ENCODE measurements at regions not wholly inside any gene's neighbourhood (a gene's known extent, or its start where the extent isn't known, plus 50 kb on each side); places are given as distances from the start of the nearest gene placed in this dataset.

DNA sequence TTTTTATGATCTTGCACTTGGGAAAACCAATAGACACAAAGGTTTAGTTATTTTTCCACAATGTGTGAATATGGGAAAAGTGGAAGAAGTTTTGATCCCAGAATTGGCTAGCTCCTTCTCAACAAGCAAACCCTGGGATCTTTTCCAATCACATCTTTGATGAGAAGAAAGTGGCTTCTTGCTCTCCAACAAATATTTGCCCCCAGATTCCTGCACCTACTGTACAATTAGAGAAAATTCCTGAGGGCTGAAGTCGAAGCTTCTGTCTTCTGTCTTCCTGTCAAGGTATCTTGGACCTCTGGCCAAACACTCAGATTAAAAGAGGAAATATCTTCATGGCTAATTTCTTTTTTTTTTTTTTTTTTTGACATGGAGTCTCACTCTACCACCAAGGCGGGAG lies 113.1 kb upstream of the SLC45A1 start:
- in situ Hi-C loops (cut with HindIII; ENCODE audit: low sequenced_read_pairs), result loop anchor here (5.0 kb wide), 3 partner anchors 97 to 188 kb away; no protein-coding TSS in a partner anchor

DNA sequence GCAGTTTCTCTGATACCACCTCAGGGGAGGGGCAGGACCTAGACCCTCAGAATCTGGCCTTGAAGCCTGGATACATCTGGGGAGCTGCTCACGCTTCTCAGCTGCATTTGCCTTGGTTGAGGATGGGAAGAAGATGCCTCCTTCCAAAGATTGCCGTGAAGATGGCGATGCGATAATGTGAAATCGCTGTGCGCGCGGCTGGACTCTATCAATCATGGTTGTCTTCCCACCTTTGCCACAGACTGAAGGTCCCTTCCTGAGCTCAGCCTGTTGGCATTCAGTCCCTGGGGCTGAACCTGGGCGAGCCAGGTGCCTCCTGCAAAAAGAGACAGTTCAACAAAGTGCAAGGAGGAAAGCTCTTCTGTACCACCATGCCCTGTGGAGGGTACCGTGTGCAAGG lies 114.4 kb upstream of the SLC45A1 start:
- in situ Hi-C loops (cut with HindIII; ENCODE audit: low sequenced_read_pairs), result no loop called here

DNA sequence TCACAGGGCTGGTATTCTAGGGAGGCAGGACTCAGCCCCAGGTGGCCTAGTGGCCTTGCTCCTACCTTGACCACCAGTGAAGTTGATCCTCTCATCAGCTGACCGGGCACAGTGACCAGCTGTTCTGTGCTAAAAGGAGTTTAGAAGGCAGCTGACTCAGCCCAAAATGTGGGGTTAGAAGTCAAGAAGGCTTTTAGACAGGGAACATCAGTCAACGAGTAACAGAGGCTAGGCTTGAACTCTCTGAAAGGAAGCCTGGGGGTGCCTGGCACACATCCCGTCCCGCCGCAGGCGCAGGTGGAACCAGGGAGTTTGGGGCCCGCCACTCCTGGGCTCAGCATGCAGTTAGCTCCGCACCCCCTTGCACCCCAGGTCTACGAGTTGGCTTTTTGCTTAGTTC lies 114.9 kb upstream of the SLC45A1 start:
- in situ Hi-C loops (cut with HindIII; ENCODE audit: low sequenced_read_pairs), result no loop called here

DNA sequence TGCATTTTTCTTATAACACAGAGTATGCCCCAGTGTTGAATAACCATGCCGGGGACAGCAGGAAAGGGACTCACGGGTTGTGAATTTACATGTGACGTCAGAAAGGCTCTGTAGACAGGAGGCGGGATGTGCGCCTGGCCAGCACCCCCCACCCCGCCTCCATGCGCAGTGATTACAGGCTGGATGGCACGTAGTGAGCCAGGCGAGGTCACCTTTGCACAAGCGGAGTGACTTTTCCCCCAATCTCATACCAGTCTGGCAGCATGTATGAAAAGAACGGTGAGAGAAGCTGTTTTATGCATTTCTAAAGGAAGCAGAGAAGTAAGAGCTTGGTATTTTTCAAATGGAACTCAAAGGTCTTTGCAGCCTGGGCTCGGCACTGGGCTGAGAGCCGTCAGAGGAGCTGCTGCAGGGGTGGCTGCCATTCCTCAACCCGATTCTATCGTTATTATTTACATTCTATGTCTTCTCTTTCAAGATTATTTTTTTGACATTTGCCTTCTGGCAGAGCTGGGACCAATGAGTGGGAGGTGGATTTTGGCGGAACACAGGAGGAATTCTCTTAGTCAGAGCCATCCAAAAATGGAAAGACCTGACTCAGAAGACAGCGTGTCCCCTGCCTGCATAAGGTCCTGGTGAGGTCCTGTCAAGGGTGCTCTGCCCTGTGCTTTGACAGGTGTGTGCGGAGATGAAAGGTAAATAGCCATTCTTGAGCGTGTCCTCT lies 115.6 kb upstream of the SLC45A1 start:
- in situ Hi-C loops (cut with HindIII; ENCODE audit: low sequenced_read_pairs), result no loop called here

DNA sequence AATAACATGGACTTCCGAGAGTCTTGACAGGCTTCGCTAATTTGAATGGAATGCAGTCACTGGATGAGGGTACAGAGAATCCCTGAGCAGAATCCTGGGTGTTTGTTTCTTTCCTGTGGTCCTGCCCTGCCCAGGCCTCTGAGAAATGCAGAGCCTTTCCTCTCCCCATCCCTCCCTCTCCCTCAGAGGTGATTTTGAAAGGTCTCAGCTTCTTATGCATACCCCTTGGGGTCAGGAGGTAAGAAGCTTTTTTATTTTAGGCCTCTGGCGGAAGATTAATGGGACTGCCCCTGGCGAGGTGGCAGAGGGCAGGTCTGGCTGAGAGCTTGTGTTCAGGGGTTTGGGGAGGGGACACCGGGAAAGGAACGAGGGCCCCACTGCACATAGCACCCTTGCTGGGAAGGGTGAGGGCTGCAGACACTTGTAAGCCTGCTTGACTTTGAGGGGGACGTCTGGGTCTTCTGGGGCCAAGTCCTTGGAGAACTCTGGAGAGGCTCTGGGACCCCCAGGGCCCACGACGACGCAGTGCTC lies 116.5 kb upstream of the SLC45A1 start:
- in situ Hi-C loops (cut with HindIII; ENCODE audit: low sequenced_read_pairs), result no loop called here

DNA sequence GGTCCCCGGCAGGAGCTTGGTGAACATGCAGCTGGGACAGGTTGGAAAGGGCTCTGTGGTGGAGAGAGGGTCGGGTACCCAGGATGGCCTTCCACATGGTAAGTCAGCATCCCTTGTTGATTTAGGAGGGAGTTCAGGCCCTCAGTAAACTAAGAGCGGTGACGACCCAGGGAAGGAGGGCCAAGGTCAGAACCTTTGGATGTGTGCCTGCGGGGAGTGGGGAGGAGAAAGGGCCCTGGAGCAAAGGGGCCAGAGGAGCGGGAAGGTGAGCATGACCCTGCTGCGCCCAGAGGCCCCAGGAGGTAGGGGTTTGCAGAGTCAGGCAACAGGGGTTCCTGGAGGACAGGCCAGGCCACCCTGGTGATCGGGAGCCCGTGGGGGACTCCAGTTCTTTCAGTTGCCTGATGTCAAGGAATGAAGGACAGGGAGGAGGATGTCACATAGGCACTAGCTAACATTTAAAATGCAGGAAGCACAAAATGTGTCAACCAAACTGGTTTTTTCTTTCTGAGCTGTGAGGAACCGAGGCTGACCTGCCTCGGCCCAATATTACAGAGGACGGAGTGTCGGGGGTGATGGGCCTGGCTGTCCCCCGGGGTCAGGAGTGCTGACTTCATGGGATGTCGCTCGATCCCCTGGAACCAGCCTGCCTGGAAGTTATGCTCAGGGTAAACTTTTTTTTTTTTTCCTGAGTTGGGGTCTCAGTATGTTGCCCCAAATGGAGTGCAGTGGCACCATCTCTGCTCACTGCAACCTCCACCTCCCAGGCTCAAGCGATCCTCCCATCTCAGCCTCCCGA lies 117.4 kb upstream of the SLC45A1 start:
- in situ Hi-C loops (cut with HindIII; ENCODE audit: low sequenced_read_pairs), result no loop called here

DNA sequence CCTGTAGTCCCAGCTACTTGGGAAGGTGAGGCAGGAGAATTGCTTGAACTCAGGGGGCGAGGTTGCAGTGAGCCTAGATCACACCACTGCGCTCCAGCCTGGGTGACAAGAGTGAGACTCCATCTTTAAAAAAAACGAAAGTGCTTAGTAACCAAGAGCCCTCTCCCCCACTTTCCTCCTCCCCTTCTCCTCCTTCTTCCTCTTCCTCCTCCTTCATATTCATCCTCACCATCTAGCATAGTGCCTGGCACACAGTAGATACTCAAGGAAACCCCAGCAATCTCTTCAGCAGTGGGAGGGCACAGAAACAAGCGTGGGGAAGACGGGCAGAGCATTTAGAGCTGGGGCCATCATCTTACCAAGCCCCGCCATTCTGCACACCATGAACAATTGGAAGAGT lies 119.4 kb upstream of the SLC45A1 start:
- in situ Hi-C loops (cut with HindIII; ENCODE audit: low sequenced_read_pairs), result no loop called here

DNA sequence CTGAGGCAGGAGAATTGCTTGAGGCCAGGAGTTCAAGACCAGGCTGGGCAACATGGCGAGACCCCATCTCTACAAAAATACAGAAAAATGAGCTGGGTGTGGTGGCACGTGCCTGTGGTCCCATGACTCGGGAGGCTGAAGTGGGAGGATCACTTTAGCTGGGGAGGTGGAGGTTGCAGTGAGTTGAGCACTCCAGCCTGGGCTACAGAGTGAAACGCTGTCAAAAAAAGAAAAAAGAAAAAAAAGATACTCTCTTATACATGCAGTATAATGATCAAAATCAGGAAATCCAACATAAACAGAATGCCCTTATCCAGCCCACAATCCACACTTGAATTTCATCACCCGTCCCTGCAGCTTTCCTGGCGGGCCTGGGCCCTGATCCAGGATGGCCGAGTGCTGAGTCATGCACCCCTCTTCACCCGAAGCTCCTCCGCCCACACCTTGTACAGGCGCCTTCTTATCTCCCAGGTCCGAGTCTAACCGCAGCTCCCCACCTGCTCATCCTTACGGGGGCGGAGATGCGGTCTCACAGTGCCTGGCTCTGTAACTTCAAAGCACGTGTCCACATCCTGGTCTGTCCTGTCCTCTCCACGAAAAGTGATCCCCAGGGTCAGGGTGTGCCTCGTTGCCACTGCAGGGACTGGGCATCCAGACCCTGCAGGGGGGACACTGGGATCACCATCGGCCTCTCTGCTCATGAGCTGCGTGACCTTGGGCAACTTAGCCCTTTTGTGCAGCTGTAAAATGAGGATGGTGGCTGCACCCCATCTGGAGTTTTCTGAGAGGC lies 120.2 kb upstream of the SLC45A1 start:
- in situ Hi-C loops (cut with HindIII; ENCODE audit: low sequenced_read_pairs), result no loop called here

DNA sequence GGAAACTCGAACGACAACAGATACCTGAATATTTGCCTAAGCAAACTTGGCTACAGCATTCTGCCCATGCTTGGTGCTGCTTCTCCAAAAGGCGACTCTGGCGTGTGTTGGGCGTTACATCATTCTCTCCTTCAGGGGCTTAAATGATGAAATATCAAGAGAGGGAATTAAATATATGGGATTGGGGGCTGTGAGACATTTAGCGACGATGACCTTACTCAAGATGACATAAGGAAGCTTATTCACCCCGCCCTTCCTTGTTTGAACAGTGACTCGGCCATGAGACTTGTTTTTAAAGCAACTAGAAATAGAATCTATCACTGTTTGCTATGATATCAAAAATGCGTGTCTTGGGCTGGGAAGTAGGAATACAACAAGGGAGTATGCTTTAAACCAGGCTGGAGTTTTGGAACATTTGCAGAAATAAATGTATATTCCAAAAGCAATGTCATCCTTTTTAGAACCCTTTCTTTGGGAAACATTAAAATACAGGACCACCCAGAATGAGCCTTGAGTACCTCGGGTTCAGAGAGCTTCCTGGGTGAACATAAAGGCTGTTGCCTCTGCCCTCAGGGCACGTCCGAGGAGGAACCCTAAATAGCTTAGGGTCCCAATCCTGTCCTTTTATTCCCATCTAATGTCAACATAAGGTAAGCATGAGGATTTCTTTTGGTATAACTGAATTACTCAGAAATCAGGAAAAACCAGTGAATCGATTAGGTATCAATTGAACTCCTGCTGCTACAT lies 123.3 kb upstream of the SLC45A1 start:
- in situ Hi-C loops (cut with HindIII; ENCODE audit: low sequenced_read_pairs), result no loop called here

DNA sequence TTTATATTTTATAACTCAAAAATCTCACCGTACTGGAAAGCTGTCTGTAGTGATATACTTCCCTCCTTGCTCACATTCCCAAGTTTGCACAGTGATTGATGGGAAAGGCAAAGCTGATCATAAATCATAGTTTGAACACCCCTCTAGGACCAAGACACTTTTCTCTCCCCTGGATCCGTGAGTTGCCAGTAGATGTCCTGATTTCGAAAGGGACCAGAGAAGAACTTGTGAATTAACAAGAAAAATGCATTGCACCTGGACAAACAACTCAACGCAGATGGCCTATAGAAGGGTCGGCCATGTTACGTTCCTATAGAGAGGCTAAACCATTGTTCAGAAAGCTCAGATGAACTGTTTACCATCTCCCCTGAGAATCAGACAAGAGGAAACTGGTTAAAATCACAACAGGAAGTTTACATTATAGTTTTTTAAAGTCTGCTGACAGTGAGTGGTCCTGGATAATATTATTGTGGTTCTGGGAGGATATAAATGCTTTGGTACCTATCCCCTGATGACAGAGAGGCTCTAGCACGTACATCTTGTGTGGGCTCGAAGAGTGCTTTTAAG lies 124.0 kb upstream of the SLC45A1 start:
- in situ Hi-C loops (cut with HindIII; ENCODE audit: low sequenced_read_pairs), result no loop called here

DNA sequence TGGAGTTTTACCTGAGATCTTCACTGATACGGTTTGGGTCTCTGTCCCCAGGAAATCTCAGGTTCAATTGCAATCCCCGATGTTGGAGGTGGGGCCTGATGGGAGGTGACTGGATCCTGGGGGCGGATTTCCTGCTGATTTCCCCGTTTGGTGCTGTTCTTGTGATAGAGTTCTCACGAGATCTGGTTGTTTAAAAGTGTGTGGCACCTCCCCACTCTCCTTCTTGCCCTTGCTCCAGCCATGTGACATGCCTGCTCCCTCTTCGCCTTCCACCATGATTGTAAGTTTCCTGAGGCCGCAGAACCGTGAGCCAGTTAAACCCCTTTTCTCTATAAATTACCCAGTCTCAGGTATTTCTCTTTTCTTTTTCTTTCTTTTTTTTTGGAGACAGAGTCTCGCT lies 126.4 kb upstream of the SLC45A1 start:
- in situ Hi-C loops (cut with HindIII; ENCODE audit: low sequenced_read_pairs), result no loop called here

DNA sequence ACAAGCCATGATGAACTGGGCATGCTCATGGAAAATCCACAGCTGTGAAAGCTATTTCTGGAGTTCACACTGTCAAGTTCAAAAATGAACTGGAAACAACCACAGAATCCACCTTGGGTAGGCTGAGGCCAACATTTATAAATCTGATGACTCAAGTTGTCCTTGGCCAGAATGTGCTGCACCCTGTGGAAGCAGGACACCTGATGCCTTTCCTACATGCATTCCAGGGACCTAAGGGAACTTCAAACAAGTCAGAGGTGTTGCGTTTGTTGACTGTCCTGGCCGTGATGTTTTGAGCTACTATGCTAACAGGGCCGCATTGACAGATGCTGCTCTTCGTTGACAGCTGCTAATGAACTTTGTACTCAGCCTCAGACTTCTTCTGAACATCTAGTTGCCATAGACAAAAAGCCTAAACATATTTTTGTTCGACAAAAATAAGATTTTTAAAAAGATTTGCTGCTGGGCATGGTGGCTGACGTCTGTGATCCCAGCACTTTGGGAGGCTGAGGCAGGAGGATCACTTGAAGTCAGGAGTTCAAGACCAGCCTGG lies 127.9 kb upstream of the SLC45A1 start:
- in situ Hi-C loops (cut with HindIII; ENCODE audit: low sequenced_read_pairs), result no loop called here

DNA sequence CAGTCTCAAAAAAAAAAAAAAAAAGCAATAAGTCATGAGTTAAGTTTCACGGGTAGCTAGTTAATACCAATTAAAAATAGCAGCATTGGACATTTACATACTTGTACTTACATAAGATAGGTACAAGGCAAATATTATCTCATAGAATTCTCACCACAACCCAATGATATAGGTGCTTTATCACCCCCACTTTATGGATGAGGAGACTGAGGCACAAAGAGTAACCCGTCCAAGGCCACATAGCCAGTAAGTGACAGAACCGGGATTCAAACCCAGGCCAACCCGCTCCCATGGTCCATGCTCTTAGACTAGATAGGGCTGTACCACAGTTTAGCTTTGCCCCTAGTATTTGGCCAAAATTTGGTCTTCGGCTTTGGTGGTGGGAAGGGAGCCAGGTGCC lies 132.5 kb upstream of the SLC45A1 start:
- in situ Hi-C loops (cut with HindIII; ENCODE audit: low sequenced_read_pairs), result no loop called here

DNA sequence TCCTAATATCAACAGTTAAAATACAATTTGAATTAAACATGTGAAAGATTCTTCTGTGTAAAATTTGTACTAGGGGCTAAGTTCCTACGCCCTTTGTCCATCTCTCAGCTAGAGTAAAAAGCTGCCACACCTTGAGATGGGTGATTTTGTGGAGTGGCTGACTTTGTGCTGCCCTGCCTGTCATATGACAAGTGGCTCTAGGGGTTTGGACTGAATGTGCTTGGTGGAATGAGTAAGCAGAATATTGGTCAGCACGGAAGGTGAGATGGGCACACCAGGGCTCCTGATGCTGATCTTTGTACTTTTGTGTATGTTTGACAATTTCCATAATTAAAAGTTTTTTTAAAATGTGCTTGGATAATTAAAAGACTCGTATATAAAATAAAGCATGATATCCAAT lies 133.6 kb upstream of the SLC45A1 start:
- in situ Hi-C loops (cut with HindIII; ENCODE audit: low sequenced_read_pairs), result no loop called here

DNA sequence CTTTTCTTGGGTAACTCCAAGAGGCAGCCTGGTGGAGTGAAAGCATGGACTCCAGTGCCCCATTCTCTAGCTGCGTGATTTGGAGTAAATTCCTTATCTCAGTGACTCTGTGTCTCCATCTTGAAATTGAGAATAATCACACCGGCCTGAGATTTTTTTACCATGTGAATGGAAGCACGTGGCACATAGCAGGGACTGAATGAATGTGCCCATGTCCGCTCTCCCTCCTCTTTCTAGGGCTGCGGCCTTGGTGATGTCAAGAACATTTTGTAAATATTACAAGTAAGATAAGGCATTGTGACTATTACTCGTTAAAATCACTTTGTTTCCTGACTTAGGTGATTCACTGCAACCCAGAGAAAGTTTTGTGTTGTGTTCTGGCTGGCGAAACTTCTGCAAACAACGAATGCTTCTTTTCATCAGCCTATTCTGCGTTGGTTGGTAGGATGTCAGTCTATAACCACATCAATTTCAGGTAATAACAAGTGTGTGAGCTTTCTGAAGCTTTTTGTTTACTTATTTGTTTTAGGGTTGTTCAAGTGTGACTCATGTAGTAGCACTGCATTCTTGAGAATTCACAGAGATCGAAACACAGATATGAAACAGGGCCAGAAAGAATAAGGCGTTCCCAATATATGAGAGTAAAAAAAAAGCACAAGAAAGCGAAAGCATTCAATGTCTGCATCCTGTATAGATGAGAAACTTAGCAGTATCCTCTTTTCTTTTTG lies 135.7 kb upstream of the SLC45A1 start:
- in situ Hi-C loops (cut with HindIII; ENCODE audit: low sequenced_read_pairs), result no loop called here

DNA sequence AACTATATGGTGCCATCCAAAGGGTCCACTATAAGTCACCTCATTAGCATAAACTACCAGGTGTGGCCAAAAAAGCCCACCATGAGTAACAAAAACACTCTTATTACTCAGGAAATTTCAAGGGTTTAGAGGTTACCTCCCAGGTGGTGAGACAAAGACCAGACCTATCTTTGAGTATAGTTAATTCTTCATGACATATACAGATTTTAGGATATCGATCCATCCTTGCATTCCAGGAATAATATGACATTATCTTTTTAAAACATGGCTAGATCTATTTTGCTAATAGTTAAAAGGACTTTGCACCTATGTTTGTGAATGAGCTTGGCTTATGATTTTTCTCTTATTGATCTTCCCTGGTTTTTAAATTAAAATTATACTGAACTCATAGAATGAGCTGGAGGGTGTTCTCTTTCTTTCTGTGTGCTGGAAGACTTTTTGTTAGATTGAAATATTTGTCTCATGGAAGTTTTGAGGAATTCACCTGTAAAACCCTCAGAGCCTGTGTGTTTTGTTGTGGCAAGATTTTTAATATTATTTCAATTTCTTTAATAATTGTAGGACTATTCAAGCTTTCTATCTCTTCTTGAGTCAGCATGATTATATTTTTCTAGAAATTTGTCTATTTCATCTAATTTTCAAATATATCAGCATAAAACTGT lies 138.7 kb upstream of the SLC45A1 start:
- in situ Hi-C loops (cut with HindIII; ENCODE audit: low sequenced_read_pairs), result no loop called here

DNA sequence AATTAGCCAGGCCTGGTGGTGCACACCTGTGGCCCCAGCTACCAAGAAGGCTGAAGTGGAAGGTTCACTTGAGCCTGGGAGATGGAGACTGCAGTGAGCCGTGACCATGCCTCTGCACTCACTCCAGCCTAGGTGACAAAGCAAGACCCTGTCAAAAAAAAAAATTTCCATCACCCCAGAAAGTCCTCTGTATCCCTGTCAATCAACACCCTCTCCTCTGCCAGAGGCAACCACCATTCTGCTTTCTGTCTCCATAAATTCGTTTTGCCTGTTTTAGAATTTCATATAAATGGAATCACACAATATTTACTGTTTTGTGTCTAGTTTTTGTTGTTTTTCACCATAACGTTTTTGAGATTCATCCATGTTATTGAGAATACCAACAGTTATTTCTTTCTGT lies 141.6 kb upstream of the SLC45A1 start:
- in situ Hi-C loops (cut with HindIII; ENCODE audit: low sequenced_read_pairs), result no loop called here

DNA sequence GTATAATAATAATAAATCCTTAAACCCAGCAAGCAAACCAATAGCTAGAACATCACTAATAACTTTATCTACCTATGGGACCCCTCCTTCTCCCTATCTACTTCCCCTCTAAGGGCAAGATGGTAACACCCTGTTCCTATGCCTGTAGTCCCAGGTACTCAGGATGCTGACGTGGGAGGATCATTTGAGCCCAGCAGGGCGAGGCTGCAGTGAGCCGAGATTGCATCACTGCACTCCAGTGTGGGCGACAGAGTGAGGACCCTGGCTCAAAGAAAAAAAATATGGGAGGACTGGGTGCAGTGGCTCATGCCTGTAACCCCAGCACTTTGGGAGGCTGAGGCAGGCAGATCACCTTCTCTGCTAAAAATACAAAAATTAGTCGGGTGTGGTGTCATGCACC lies 143.1 kb upstream of the SLC45A1 start:
- in situ Hi-C loops (cut with HindIII; ENCODE audit: low sequenced_read_pairs), result no loop called here
